ENCODE measurements at regions not wholly inside any gene's neighbourhood (a gene's known extent, or its start where the extent isn't known, plus 50 kb on each side); places are given as distances from the start of the nearest gene placed in this dataset.
"Not testable (repeated sequence)": the region's sequence is repeated elsewhere in the genome, so short reads cannot be mapped to it uniquely, and the experiment has no call there.

GRCh38 chr2:40584432-40584831 lies 132.5 kb upstream of the SLC8A1 start:
- no peak for DNase-seq

DNA sequence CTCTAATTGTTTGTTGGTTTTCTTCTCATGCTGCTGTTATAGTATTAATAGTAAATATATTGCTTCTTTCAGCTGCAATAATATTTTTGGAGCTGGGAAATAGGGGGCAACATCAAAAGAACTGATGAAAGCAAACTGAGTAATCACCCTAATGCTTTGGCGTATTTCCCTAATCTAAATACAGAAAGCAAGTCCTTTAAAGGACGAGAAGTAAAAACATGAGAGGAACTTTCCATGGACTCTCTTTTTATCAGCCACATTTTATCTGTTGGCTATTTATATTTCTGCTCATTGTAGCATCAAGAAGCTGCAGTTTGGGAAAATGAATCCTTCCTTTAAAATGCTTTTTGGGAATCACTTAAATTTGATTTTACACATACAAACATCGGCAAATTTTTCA lies 139.9 kb upstream of the SLC8A1 start:
- no peak for DNase-seq

GRCh38 chr2:40592218-40592617 lies 140.3 kb upstream of the SLC8A1 start:
- DNase-seq = no peak

- DNase-seq = no peak
These were observed 155.0 kb upstream of the SLC8A1 start for GRCh38 chr2:40606862-40607261.

DNA sequence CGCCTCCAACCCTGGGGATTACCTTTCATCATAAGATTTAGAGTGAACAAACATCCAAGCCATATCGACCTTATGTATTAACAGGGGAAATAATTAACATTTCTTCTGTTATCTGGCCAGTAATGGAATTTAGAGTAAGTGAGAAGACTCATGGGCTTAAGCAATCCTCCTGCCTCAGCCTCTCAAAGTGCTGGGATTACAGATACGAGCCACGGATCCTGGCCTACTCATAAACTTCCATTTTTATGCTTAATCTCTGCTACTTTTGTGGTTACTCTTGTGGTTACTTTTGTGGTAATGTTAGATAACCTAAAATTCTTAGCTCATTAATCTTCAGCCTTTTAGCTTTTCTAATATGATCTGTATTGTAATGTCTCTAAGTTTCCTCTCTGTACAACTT lies 159.3 kb upstream of the SLC8A1 start:
- DNase-seq = no peak

- no peak for DNase-seq
These were observed 174.0 kb upstream of the SLC8A1 start for GRCh38 chr2:40625849-40626248.

- no peak for DNase-seq
These were observed 176.7 kb upstream of the SLC8A1 start for GRCh38 chr2:40628556-40628955.

- no peak for DNase-seq
These were observed 178.0 kb upstream of the SLC8A1 start for GRCh38 chr2:40629768-40630434.

DNA sequence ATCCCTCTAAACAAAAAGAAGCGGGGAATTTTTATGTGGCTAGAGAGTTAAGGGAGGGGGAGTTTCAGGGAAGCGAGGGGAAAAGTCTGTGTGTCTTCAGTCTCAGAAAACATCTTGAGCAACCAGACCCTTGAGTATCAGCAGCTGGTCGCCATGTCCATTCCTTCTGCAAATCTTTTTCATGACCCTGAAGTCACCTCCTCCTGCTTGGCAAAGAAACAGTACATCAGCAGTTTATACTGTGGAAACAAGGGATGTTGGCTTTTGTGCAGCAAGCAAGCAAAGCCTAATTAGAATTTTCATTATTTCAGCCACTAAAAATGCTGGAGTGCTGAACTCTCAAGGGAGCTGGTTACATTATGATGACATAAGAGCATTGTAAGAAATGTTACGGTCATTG lies 187.4 kb upstream of the SLC8A1 start:
- DNase-seq = no peak

DNA sequence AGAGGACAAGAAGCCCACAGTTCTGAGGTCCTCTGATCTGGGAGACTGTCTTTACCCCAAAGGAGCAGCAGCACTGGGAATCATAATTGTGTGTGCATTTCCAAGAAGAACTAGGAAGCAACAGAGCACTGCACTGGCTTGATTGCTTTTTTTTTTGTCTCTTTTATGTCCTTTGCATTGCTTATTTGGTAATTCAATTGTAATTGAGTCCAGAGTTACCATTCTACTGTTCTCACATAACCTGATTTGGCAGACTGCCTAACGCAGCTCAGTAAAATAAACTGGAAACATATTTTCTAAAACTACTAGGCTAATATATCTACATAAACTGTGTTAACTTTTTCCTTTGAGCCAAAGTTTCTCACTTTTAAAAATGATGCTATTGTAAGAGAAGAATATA lies 190.3 kb upstream of the SLC8A1 start:
- no peak for DNase-seq

GRCh38 chr2:40642726-40643125 lies 190.8 kb upstream of the SLC8A1 start:
- no peak for DNase-seq

- no peak for DNase-seq
These were observed 194.8 kb upstream of the SLC8A1 start for GRCh38 chr2:40646642-40647041.

DNA sequence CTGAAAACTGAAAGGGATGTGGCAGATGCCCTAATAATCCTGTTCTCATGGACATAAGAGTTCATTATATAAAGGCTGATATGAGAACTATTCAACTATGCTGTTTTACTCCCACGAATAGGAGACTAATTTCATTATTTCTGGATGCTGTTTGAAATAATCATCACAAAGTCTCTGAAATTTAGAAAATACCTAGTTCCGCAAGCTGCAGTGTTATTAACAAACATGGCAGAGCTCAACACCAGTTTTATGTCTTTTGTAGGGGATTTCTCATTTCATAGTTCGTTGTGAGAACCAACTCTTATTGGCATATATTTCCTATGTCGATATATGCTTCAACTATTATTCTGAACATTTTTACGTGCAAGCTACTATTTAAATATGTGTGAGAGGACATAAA lies 200.3 kb upstream of the SLC8A1 start:
- no peak for DNase-seq

- no peak for DNase-seq
These were observed 201.9 kb upstream of the SLC8A1 start for GRCh38 chr2:40653829-40654228.

DNA sequence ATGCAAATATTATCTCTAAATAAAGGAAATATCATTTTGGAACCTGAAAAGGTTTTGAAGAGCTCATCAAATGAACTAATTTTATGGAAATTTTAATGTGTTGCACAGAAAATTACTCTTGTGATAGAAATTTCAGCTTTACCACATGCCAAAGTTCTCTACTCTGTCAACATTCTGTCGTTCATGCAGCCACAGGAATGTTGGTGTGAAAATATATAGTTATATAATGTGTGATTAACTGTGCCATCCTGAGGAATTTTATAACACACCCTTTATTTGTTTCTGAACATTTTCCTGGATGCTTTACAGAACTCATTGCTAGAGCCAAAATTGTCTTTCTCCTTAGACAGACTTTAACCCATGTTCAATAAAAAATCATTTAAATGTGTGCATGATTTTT lies 202.5 kb upstream of the SLC8A1 start:
- DNase-seq = no peak

- DNase-seq = no peak
These were observed 207.1 kb upstream of the SLC8A1 start for GRCh38 chr2:40658941-40659340.

DNA sequence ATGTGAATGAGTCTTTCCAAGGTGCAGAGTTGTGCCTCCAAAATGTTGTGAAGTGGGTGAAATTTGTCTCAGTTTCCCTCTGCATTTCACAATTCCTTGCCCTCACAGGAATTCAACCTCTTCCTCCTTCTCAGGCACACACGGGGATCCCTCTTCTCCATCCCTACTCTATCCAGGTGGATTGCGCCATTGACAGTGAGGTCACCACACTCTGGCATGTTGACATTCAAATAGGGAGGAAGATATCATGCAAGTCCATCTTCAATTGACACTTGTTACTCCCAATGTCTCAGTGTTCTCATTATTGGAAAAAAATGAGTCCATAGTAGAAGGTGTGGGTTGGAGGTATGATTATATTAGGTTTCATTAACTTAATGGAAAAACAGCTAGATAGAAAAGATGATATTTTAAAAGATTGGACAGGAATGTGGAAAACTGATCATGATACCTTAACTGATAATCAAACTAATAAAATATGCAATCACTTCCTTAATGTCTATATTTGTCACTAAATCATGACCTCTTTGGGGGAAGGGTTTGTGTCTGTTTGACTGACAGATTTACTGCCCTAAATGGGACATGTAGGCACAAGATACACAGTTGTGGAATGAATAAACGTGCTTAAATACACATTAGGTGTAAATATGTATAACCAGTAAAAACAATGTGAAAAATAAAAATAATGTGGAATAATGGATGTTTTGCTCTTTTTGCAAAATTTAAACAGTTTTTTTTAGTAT lies 213.8 kb upstream of the SLC8A1 start:
- DNase-seq = no peak

DNA sequence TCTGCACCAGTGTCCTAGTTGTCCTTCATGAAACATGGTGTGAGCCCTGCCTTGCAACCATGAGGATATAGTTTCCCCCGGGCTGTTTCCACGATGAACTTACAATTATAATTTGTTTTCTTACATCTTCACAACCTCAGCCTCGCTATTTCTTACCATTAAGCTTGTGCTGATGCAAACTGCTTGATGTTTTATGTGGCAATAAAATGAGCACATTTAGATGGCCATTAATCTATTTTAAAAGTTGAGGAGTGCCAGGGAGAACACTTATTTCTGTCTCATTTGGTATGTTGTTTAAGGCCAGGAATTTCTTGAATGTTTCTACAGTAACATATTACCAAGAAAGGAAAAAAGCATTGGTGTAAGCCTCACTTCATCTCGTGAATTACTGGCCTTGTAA lies 214.5 kb upstream of the SLC8A1 start:
- DNase-seq = no peak

DNA sequence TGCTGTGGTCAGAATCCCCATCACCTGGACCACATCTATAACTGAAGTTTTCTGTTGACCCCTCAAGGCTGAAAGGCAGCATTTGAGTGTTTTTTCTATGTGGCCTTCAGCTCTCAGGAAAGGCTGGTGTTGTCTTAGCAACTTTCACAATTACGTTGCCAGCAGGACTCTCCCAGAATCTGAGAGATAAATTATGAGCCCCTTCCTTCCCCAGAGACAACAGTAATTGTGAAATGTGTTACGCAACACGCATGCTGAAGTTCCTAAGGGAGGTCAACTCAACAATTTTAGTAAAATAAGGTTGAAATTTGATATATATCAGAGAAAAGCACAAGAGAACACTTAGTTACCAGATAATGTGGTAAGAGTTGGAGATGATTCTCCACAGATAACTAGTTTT lies 216.5 kb upstream of the SLC8A1 start:
- DNase-seq = no peak

GRCh38 chr2:40676134-40676790 lies 224.4 kb upstream of the SLC8A1 start:
- DNase-seq = not testable (repeated sequence)

GRCh38 chr2:40680547-40680946 lies 228.7 kb upstream of the SLC8A1 start:
- no peak for DNase-seq

DNA sequence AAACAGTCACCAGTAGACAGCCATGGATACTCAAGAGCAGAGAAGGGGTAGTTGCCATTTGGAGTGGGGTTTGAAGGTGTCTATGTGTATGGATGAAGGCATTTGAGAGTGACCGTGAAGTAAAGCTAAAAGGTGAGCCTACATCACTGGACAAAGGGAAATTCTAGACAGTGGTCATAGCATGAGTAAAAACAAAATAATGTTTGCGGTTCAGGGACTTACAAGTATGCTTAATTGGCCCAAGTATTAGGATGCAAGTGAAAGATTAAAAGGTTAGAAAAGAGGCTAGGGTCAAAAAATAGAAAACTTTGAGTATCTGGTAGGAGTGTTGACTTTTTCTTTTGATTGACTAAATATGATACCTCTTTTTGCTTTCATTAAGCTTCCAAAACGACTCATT lies 238.1 kb upstream of the SLC8A1 start:
- DNase-seq = no peak

DNA sequence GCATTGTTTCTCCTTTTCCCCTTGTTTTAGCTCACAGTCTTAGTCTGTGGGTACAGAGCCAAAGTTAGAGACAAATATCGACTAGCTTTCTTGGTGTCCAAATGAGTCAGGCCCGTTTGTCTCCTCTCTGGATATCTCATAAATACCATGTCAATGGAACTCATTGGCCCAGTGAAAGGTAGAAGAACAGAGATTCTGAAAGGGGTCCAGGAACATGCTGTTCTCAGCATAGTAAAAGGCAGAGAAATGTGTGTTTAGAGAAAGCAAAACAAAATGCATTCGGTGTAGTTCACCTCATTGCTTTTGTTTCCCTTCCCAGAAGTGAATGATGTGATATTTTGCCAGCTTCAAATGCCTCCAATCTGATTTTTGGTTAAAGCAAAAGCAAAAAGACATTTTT lies 238.6 kb upstream of the SLC8A1 start:
- no peak for DNase-seq

DNA sequence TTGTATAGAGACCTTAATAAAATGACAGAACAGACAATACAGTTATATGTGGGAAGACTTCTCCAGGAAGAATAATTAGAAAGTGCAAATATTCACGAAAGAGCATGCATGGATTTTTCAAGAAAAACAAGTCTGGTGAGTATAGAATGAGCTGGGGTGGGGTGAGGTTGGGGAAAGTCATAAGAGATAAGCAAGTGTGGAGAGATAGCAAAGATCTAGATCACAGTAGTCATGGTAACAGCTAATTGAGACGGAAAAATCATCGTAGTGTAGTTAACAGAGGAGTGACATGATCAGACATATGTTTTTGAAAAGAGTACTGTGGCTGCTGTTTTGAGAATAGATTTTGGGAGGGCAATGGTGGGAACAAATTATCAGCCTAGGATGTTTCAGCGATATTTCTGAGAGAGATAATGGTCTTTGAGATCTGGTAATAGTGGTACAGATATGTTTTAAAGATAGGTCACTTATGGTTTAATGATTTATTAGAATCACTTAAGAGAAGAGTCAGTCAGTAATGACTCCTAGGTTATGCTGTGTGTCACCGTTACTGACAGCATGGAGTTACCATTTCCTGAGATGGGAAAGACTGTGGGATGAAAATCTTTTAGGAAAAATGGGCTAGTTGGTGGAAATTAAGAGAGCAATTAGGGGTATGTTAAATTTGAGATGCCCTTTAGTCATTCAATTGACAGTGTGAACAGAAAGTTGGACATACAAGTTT lies 248.5 kb upstream of the SLC8A1 start:
- no peak for DNase-seq

Data from activated gamma-delta T cell treated with Interleukin-2 at 50 U/mL for 16 hours (primary cell).